ENCODE measurements at regions not wholly inside any gene's neighbourhood (a gene's known extent, or its start where the extent isn't known, plus 50 kb on each side); places are given as distances from the start of the nearest gene placed in this dataset.
A peak's percentile ranks its signal among the peaks of the same experiment; 100 is the strongest.

GRCh38 chr11:42552786-42553185 lies 759.0 kb upstream of the API5 start:
- no peak for TF ChIP-seq EZH2 (IDR thresholded peaks at IDR 0.05; ENCODE audit: low read length, missing control alignments)
- TF ChIP-seq, protein P1, sequence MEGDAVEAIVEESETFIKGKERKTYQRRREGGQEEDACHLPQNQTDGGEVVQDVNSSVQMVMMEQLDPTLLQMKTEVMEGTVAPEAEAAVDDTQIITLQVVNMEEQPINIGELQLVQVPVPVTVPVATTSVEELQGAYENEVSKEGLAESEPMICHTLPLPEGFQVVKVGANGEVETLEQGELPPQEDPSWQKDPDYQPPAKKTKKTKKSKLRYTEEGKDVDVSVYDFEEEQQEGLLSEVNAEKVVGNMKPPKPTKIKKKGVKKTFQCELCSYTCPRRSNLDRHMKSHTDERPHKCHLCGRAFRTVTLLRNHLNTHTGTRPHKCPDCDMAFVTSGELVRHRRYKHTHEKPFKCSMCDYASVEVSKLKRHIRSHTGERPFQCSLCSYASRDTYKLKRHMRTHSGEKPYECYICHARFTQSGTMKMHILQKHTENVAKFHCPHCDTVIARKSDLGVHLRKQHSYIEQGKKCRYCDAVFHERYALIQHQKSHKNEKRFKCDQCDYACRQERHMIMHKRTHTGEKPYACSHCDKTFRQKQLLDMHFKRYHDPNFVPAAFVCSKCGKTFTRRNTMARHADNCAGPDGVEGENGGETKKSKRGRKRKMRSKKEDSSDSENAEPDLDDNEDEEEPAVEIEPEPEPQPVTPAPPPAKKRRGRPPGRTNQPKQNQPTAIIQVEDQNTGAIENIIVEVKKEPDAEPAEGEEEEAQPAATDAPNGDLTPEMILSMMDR (conservative IDR thresholded peaks at IDR 0.05 in 1 of 2, IDR thresholded peaks at IDR 0.05 in 1 of 2; ENCODE audit: low read depth in 1 of 2, low read length in 2 of 2): no peak
- H3K9me3 ChIP-seq (ENCODE audit: control insufficient read depth, insufficient read depth, low read depth, low read length): no peaks in the 10 kb centered on the region
- no peak for DNase-seq (ENCODE audit: low read depth in 2 of 2)

DNA sequence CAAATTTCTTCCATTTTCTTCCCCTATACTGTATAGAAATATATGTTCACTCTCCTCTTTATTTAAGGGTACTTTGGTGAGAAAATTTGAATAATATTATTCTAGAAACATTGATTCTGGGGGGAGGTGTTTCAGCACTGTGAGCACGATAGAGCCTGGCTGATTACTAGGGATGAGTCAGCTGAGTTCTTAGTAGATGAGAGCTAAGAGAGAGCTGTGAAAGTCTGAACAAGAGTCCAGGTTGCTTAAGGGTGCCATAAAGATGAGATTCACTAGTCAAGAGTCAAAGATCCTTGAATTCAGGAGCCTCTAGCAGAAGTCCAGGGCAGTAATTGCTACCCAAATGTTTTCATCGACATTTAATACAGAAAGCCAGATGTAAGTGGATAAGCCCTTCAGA lies 756.6 kb upstream of the API5 start:
- Histone ChIP-seq H2AFZ (ENCODE audit: low read length) (no peak overlapping the region), H3K4me3 (replicated peaks in 1 of 4; ENCODE audit: control extremely low read depth in 1 of 4, insufficient read depth in 1 of 4, low read depth in 3 of 4, low read length in 4 of 4) (no peak overlapping the region), H3K79me2 (ENCODE audit: control insufficient read depth, insufficient read depth, low read length) (no peaks in the 10 kb centered on the region), H3K4me1 (ENCODE audit: control insufficient read depth, extremely low read depth, insufficient read depth, low read length) (no peaks in the 10 kb centered on the region), H3K9me3 (ENCODE audit: control insufficient read depth, insufficient read depth, low read depth, low read length) (no peaks in the 10 kb centered on the region), H3K36me3 (ENCODE audit: control insufficient read depth, insufficient read depth, low read length) (no peaks in the 10 kb centered on the region), H3K27ac (ENCODE audit: insufficient read depth, low read length) (no peak overlapping the region), H3K27me3 (ENCODE audit: control insufficient read depth, insufficient read depth, low read length) (no peaks in the 10 kb centered on the region), H3K9ac (ENCODE audit: insufficient read depth, low read length) (no peak overlapping the region), H3K4me2 (ENCODE audit: extremely low read depth, insufficient read depth, low read length) (no peak overlapping the region), H4K20me1 (ENCODE audit: control insufficient read depth, extremely low read depth, insufficient read depth, low read length) (no peaks in the 10 kb centered on the region)
- TF ChIP-seq, protein P1 (conservative IDR thresholded peaks at IDR 0.05 in 1 of 2, IDR thresholded peaks at IDR 0.05 in 1 of 2; ENCODE audit: low read depth in 1 of 2, low read length in 2 of 2): no peak
- TF ChIP-seq EZH2 (IDR thresholded peaks at IDR 0.05; ENCODE audit: low read length, missing control alignments): no peak
- DNase-seq (ENCODE audit: low read depth in 2 of 2): peak in 1 of 2 donors; percentile 6

More at GRCh38 chr11:42552786-42553185, 759.0 kb upstream of the API5 start:
- H2AFZ ChIP-seq (ENCODE audit: low read length): no peak overlapping the region
- H3K36me3 ChIP-seq (ENCODE audit: control insufficient read depth, insufficient read depth, low read length): no peaks in the 10 kb centered on the region
- H4K20me1 ChIP-seq (ENCODE audit: control insufficient read depth, extremely low read depth, insufficient read depth, low read length): no peaks in the 10 kb centered on the region
- H3K79me2 ChIP-seq (ENCODE audit: control insufficient read depth, insufficient read depth, low read length): no peaks in the 10 kb centered on the region
- H3K27ac ChIP-seq (ENCODE audit: insufficient read depth, low read length): no peak overlapping the region
- H3K9ac ChIP-seq (ENCODE audit: insufficient read depth, low read length): no peak overlapping the region
- H3K27me3 ChIP-seq (ENCODE audit: control insufficient read depth, insufficient read depth, low read length): no peaks in the 10 kb centered on the region
- no peak overlapping the region for H3K4me3 ChIP-seq (replicated peaks in 1 of 4; ENCODE audit: control extremely low read depth in 1 of 4, insufficient read depth in 1 of 4, low read depth in 3 of 4, low read length in 4 of 4)
- H3K4me1 ChIP-seq (ENCODE audit: control insufficient read depth, extremely low read depth, insufficient read depth, low read length): no peaks in the 10 kb centered on the region
- H3K4me2 ChIP-seq (ENCODE audit: extremely low read depth, insufficient read depth, low read length): no peak overlapping the region

DNA sequence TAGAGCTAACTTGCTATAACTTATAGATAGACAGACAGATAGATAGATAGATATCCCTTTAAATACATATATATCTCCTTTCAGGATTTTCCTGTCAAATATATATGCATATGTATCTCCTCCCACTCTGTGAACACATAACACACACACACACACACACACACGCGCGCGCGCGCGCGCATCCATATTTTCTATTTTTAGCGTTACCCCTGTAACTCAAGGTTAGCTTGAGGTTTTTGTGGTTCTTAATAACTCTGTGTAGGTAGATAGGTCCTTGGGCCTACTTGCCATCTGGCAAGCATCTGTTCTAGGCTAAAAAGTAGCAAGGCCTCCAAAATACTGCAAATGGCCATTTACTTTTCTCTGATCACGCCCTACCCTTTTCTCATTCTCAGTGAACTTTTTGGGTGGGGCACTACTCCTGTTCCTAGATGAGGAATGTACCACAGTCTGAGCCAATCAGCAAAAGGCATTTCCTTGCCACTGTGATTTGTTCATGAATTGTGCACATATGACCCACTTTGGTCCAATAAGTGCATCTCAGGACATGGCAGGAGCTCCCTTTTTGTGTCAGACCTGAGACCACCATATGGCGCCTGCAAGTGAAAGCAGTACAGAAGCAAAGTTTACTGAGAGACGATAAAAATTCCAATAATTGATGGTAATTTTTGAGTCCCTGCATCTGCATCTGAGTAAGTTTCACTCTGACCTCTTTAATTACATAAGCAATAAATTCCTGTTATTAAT lies 740.5 kb upstream of the API5 start:
- no peak overlapping the region for H3K9ac ChIP-seq (ENCODE audit: insufficient read depth, low read length)
- DNase-seq (ENCODE audit: low read depth in 2 of 2): no peak
- H4K20me1 ChIP-seq (ENCODE audit: control insufficient read depth, extremely low read depth, insufficient read depth, low read length): no peaks in the 10 kb centered on the region
- no peaks in the 10 kb centered on the region for H3K36me3 ChIP-seq (ENCODE audit: control insufficient read depth, insufficient read depth, low read length)
- H3K9me3 ChIP-seq (ENCODE audit: control insufficient read depth, insufficient read depth, low read depth, low read length): no peaks in the 10 kb centered on the region
- no peak overlapping the region for H3K4me2 ChIP-seq (ENCODE audit: extremely low read depth, insufficient read depth, low read length)
- no peaks in the 10 kb centered on the region for H3K4me1 ChIP-seq (ENCODE audit: control insufficient read depth, extremely low read depth, insufficient read depth, low read length)
- no peaks in the 10 kb centered on the region for H3K27me3 ChIP-seq (ENCODE audit: control insufficient read depth, insufficient read depth, low read length)
- H3K4me3 ChIP-seq (replicated peaks in 1 of 4; ENCODE audit: control extremely low read depth in 1 of 4, insufficient read depth in 1 of 4, low read depth in 3 of 4, low read length in 4 of 4): no peak overlapping the region
- no peak for TF ChIP-seq EZH2 (IDR thresholded peaks at IDR 0.05; ENCODE audit: low read length, missing control alignments)
- TF ChIP-seq, protein P1 (conservative IDR thresholded peaks at IDR 0.05 in 1 of 2, IDR thresholded peaks at IDR 0.05 in 1 of 2; ENCODE audit: low read depth in 1 of 2, low read length in 2 of 2): no peak
- H2AFZ ChIP-seq (ENCODE audit: low read length): no peak overlapping the region
- no peak overlapping the region for H3K27ac ChIP-seq (ENCODE audit: insufficient read depth, low read length)
- H3K79me2 ChIP-seq (ENCODE audit: control insufficient read depth, insufficient read depth, low read length): no peaks in the 10 kb centered on the region
